Neural cell (in vitro differentiated cells): ENCODE measurements at regions not wholly inside any gene's neighbourhood (a gene's known extent, or its start where the extent isn't known, plus 50 kb on each side); places are given as distances from the start of the nearest gene placed in this dataset.

Experiments
- H2AFZ ChIP-seq: fragments of 200-600, 300-800 bp; sonication (generic), shearing (Covaris generic); 2 replicates; pipeline ENCODE4 v1.6.0; 2014; ENCODE audit warnings: low read depth, mild to moderate bottlenecking, antibody characterized with exemption, low read length, moderate library complexity
- H3F3A ChIP-seq: fragments of 200-600 bp; shearing (Covaris generic); 2 replicates; pipeline ENCODE4 v1.6.1; 2016; ENCODE audit warnings: mild to moderate bottlenecking, moderate library complexity, mixed read lengths, antibody characterized with exemption, low read length; ENCODE audit not compliant: insufficient read depth, poor library complexity, severe bottlenecking
- H3K27ac ChIP-seq: fragments of 200-600, 300-800 bp; sonication (generic), shearing (Covaris generic); 2 replicates; pipeline ENCODE4 v1.5.1; 2014; ENCODE audit warnings: mild to moderate bottlenecking, low read length, moderate library complexity
- H3K27me3 ChIP-seq: fragments of 300-800, 200-600 bp; sonication (generic), shearing (Covaris generic); 2 replicates; pipeline ENCODE4 v1.6.0; 2014; ENCODE audit warnings: mild to moderate bottlenecking, low read depth, low read length, moderate library complexity; ENCODE audit not compliant: insufficient read depth
- H3K36me3 ChIP-seq: fragments of 300-800, 200-600 bp; sonication (generic), shearing (Covaris generic); 2 replicates; pipeline ENCODE4 v1.5.1; 2014; ENCODE audit warnings: mild to moderate bottlenecking, antibody characterized with exemption, low read length, moderate library complexity; ENCODE audit not compliant: insufficient read depth
- H3K4me2 ChIP-seq: fragments of 300-800, 200-600 bp; sonication (generic), shearing (Covaris generic); 2 replicates; pipeline ENCODE4 v1.6.0; 2014; ENCODE audit warnings: mild to moderate bottlenecking, low read length
- H3K4me3 ChIP-seq: fragments of 300-800, 200-600 bp; sonication (generic), shearing (Covaris generic); 2 replicates; pipeline ENCODE4 v1.5.1; 2014; ENCODE audit warnings: mild to moderate bottlenecking, low read length, moderate library complexity
- H3K79me2 ChIP-seq: fragments of 200-600 bp; shearing (Covaris generic); replicated peaks from 2 replicates; pipeline ENCODE4 v1.6.0; 2014; ENCODE audit warnings: mild to moderate bottlenecking, low read length, moderate library complexity; ENCODE audit not compliant: insufficient read depth
- H3K9ac ChIP-seq: fragments of 300-800, 200-600 bp; sonication (generic), shearing (Covaris generic); 2 replicates; pipeline ENCODE4 v1.6.1; 2016; ENCODE audit warnings: mild to moderate bottlenecking, low read length, mixed read lengths
- H3K9me2 ChIP-seq: fragments of 200-600 bp; shearing (Covaris generic); 2 replicates; pipeline ENCODE4 v1.6.1; 2016; ENCODE audit warnings: mild to moderate bottlenecking, low read length, mixed read lengths; ENCODE audit not compliant: insufficient read depth
- H3K9me3 ChIP-seq: fragments of 200-600, 300-800 bp; sonication (generic), shearing (Covaris generic); 2 replicates; pipeline ENCODE4 v1.6.1; 2016; ENCODE audit warnings: mild to moderate bottlenecking, mixed run types, low read length, moderate library complexity, mixed read lengths
- H4K20me1 ChIP-seq: fragments of 200-600 bp; shearing (Covaris generic); 2 replicates; pipeline ENCODE4 v1.6.1; 2016; ENCODE audit warnings: mild to moderate bottlenecking, mixed run types; ENCODE audit not compliant: insufficient read depth
- CTCF ChIP-seq: fragments of 450-650 bp; IDR thresholded peaks from 2 replicates; pipeline ENCODE4 v1.5.1; 2014; ENCODE audit warnings: antibody characterized with exemption, mild to moderate bottlenecking, moderate library complexity; ENCODE audit not compliant: poor library complexity, severe bottlenecking
- EP300 ChIP-seq: fragments of 450-650 bp; conservative IDR thresholded peaks from 2 replicates; pipeline ENCODE4 v1.6.1; 2014; ENCODE audit warnings: antibody characterized with exemption, mild to moderate bottlenecking, moderate library complexity; ENCODE audit not compliant: poor library complexity, severe bottlenecking
- EZH2 ChIP-seq: fragments of 200-600, 300-800 bp; shearing (Covaris generic), sonication (generic); IDR thresholded peaks from 2 replicates; pipeline ENCODE4 v1.6.1; 2014; ENCODE audit warnings: antibody characterized with exemption, low read length, borderline replicate concordance, mild to moderate bottlenecking; ENCODE audit not compliant: insufficient read depth, poor library complexity, severe bottlenecking
- MXI1 ChIP-seq: fragments of 450-650 bp; conservative IDR thresholded peaks from 2 replicates; pipeline ENCODE4 v1.6.1; 2014; ENCODE audit warnings: antibody characterized with exemption, mild to moderate bottlenecking; ENCODE audit not compliant: poor library complexity, severe bottlenecking
- POLR2AphosphoS5 ChIP-seq: IDR thresholded peaks from 2 replicates; pipeline ENCODE4 v1.6.1; 2012
- RAD21 ChIP-seq: fragments of 450-650 bp; conservative IDR thresholded peaks from 2 replicates; pipeline ENCODE4 v1.6.1; 2014; ENCODE audit warnings: antibody characterized with exemption, mild to moderate bottlenecking, moderate library complexity
- REST ChIP-seq: IDR thresholded peaks from 2 replicates; pipeline ENCODE4 v1.6.1; 2012; ENCODE audit warnings: borderline replicate concordance
- SMC3 ChIP-seq: fragments of 450-650 bp; conservative IDR thresholded peaks from 2 replicates; pipeline ENCODE4 v1.6.1; 2014; ENCODE audit warnings: antibody characterized with exemption, mild to moderate bottlenecking, moderate library complexity; ENCODE audit not compliant: poor library complexity
- TAF1 ChIP-seq: IDR thresholded peaks from 2 replicates; pipeline ENCODE4 v1.6.1; 2012; ENCODE audit warnings: low read depth

- Histone ChIP-seq H3K27ac (no peak overlapping the region), H4K20me1 (no peaks in the 10 kb centered on the region), H3K4me2 (no peak overlapping the region), H3F3A (no peaks in the 10 kb centered on the region), H3K27me3 (no peaks in the 10 kb centered on the region), H3K79me2 (no peaks in the 10 kb centered on the region), H3K4me3 (no peak overlapping the region), H2AFZ (no peak overlapping the region), H3K36me3 (no peaks in the 10 kb centered on the region), H3K9me3 (no peaks in the 10 kb centered on the region), H3K9me2 (no peaks in the 10 kb centered on the region), H3K9ac (no peak overlapping the region)
- no peak for TF ChIP-seq TAF1
- TF ChIP-seq CTCF: no peak
- TF ChIP-seq EP300: no peak
- no peak for TF ChIP-seq MXI1
- no peak for TF ChIP-seq EZH2
- no peak for TF ChIP-seq RAD21
- no peak for TF ChIP-seq POLR2AphosphoS5
- no peak for TF ChIP-seq SMC3
- no peak for TF ChIP-seq REST
Observed at GRCh38 chr15:69597061-69597592, 144.5 kb downstream of the RPLP1 start.

GRCh38 chr15:69599271-69599670 is 146.7 kb downstream of the RPLP1 start:
- Histone ChIP-seq H3K9me2 (no peaks in the 10 kb centered on the region), H3K9me3 (no peaks in the 10 kb centered on the region), H3F3A (no peaks in the 10 kb centered on the region), H3K9ac (no peak overlapping the region), H2AFZ (no peak overlapping the region), H4K20me1 (no peaks in the 10 kb centered on the region), H3K4me3 (no peak overlapping the region), H3K4me2 (no peak overlapping the region), H3K27ac (no peak overlapping the region), H3K36me3 (no peaks in the 10 kb centered on the region), H3K27me3 (no peaks in the 10 kb centered on the region), H3K79me2 (no peaks in the 10 kb centered on the region)
- TF ChIP-seq MXI1 (no peak), CTCF (no peak), SMC3 (no peak)
